ENCODE measurements at regions not wholly inside any gene's neighbourhood (a gene's known extent, or its start where the extent isn't known, plus 50 kb on each side); places are given as distances from the start of the nearest gene placed in this dataset.

GRCh38 chr4:30461218-30461617, 259.0 kb upstream of the PCDH7 start:
- WGBS (ENCODE audit: insufficient coverage) = 46% methylated on average over 3 of the region's 5 CpGs
- DNase-seq (ENCODE audit: low read depth in 4 of 6, low spot score in 6 of 6) = no peak
- no peak overlapping the region for H3K27ac ChIP-seq (ENCODE audit: low read depth, low read length)
- no peaks in the 10 kb centered on the region for H3K36me3 ChIP-seq (ENCODE audit: control insufficient read depth, insufficient read depth, low read length)
- H3K27me3 ChIP-seq (ENCODE audit: control insufficient read depth, insufficient read depth, low read length) = no peaks in the 10 kb centered on the region
- no peaks in the 10 kb centered on the region for H3K4me1 ChIP-seq (ENCODE audit: control insufficient read depth, insufficient read depth, low read length)
- no peaks in the 10 kb centered on the region for H3K9me3 ChIP-seq (ENCODE audit: control insufficient read depth, insufficient read depth, low read length)
- no peak overlapping the region for H3K4me3 ChIP-seq (ENCODE audit: low read depth, low read length)

DNA sequence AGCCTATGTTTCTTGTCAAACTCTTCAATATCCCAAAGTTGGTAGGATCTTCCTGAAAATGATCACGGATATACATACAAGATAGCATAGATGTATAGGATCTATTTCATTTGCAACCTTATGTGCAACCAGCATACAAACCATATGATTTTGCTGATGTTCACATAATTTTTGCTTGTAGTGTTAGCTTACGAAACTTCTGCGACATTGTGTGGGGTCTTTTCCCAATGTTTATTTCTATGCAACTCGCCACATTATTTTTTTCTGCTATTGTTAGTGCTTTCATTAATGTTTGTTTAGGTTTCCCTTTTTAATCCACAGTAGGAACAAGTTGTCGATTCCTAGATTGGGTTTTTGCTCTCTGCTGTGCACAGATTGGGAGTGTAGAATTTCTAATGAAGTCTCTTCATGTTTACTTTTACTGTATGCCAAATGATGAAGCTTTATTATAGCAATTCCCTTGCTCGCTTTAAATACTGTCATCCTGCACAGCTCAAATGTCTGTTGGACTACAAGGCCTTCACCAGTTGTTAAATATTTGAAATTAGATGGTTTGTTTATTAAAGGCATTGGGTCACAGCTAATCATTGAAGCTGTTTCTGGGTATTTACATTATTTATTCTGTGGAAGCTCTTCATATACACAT, 257.6 kb upstream of the PCDH7 start:
- Histone ChIP-seq H3K4me3 (ENCODE audit: low read depth, low read length) (no peak overlapping the region), H3K4me1 (ENCODE audit: control insufficient read depth, insufficient read depth, low read length) (no peaks in the 10 kb centered on the region), H3K36me3 (ENCODE audit: control insufficient read depth, insufficient read depth, low read length) (no peaks in the 10 kb centered on the region), H3K27ac (ENCODE audit: low read depth, low read length) (no peak overlapping the region), H3K9me3 (ENCODE audit: control insufficient read depth, insufficient read depth, low read length) (no peaks in the 10 kb centered on the region), H3K27me3 (ENCODE audit: control insufficient read depth, insufficient read depth, low read length) (no peaks in the 10 kb centered on the region)
- WGBS (ENCODE audit: insufficient coverage) = no CpG with 5 or more reads among the region's 6 CpGs
- no peak for DNase-seq (ENCODE audit: low read depth in 4 of 6, low spot score in 6 of 6)

DNA sequence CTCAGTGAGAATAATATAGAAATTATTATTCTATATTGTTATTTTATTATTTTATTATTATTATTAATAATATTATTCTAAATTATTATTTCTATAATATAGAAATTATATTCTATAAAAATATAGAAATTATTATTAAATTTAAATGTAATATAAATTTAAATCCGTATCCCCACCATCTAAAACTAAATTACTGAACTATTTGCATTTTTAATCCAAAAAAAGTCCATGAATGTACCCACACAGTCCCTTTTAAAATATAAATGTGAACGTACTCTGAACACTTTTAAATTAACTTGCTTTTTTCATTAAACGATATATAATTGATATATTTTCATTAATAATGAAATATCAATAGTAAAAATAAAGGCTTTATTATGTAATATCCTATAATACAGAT, 248.3 kb upstream of the PCDH7 start:
- no peak for DNase-seq (ENCODE audit: low read depth in 4 of 6, low spot score in 6 of 6)
- no CpG with 5 or more reads among the region's 3 CpGs for WGBS (ENCODE audit: insufficient coverage)
- H3K27me3 ChIP-seq (ENCODE audit: control insufficient read depth, insufficient read depth, low read length) = no peaks in the 10 kb centered on the region
- no peaks in the 10 kb centered on the region for H3K4me1 ChIP-seq (ENCODE audit: control insufficient read depth, insufficient read depth, low read length)
- H3K4me3 ChIP-seq (ENCODE audit: low read depth, low read length) = no peak overlapping the region
- no peaks in the 10 kb centered on the region for H3K9me3 ChIP-seq (ENCODE audit: control insufficient read depth, insufficient read depth, low read length)
- H3K36me3 ChIP-seq (ENCODE audit: control insufficient read depth, insufficient read depth, low read length) = no peaks in the 10 kb centered on the region
- H3K27ac ChIP-seq (ENCODE audit: low read depth, low read length) = no peak overlapping the region

- no peaks in the 10 kb centered on the region for H3K9me3 ChIP-seq (ENCODE audit: control insufficient read depth, insufficient read depth, low read length)
- H3K27me3 ChIP-seq (ENCODE audit: control insufficient read depth, insufficient read depth, low read length) = no peaks in the 10 kb centered on the region
- no CpG with 5 or more reads among the region's 2 CpGs for WGBS (ENCODE audit: insufficient coverage)
- H3K4me1 ChIP-seq (ENCODE audit: control insufficient read depth, insufficient read depth, low read length) = no peaks in the 10 kb centered on the region
- no peaks in the 10 kb centered on the region for H3K36me3 ChIP-seq (ENCODE audit: control insufficient read depth, insufficient read depth, low read length)
- no peak for DNase-seq (ENCODE audit: low read depth in 4 of 6, low spot score in 6 of 6)
- no peak overlapping the region for H3K27ac ChIP-seq (ENCODE audit: low read depth, low read length)
- no peak overlapping the region for H3K4me3 ChIP-seq (ENCODE audit: low read depth, low read length)
Measured at GRCh38 chr4:30473225-30473624, 246.9 kb upstream of the PCDH7 start.

- DNase-seq (ENCODE audit: low read depth in 4 of 6, low spot score in 6 of 6) = no peak
- no CpG with 5 or more reads among the region's 3 CpGs for WGBS (ENCODE audit: insufficient coverage)
- Histone ChIP-seq H3K27me3 (ENCODE audit: control insufficient read depth, insufficient read depth, low read length) (no peaks in the 10 kb centered on the region), H3K36me3 (ENCODE audit: control insufficient read depth, insufficient read depth, low read length) (no peaks in the 10 kb centered on the region), H3K27ac (ENCODE audit: low read depth, low read length) (no peak overlapping the region), H3K9me3 (ENCODE audit: control insufficient read depth, insufficient read depth, low read length) (no peaks in the 10 kb centered on the region), H3K4me1 (ENCODE audit: control insufficient read depth, insufficient read depth, low read length) (no peaks in the 10 kb centered on the region), H3K4me3 (ENCODE audit: low read depth, low read length) (no peak overlapping the region)
Measured at GRCh38 chr4:30495251-30495650, 224.9 kb upstream of the PCDH7 start.

DNA sequence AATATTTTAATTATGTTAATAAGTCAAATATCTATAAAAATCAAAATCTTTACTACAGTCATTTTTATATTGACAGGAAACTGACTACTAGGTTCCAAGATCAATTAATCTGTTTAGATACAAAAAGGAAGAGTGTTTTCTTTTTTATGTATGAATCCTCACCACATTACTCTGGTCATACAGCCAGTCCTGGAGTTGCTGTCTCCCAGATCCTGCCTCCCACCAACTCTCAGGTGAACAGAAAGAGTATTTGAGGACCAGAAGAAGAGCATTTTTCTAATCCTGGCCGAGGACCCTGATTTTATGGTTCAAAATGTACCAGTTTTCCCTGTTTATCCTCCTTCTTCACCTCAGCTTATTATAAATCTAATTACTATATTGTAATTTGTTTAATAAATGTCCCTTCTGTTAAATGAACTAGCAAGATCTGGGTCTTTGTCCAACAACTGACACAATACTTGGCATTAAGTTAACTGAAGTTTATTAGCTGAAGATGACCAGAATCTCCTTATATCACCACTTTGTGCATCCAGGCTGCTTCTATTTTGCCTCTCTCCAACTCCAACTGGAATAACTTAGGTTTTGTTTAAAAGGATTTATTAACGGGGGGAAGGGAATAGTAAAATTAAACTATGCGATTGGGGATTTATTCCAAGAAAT, 224.4 kb upstream of the PCDH7 start:
- H3K9me3 ChIP-seq (ENCODE audit: control insufficient read depth, insufficient read depth, low read length) = no peaks in the 10 kb centered on the region
- H3K27ac ChIP-seq (ENCODE audit: low read depth, low read length) = no peak overlapping the region
- WGBS (ENCODE audit: insufficient coverage) = no CpG with 5 or more reads among the region's 3 CpGs
- H3K4me1 ChIP-seq (ENCODE audit: control insufficient read depth, insufficient read depth, low read length) = no peaks in the 10 kb centered on the region
- DNase-seq (ENCODE audit: low read depth in 4 of 6, low spot score in 6 of 6) = no peak
- no peak overlapping the region for H3K4me3 ChIP-seq (ENCODE audit: low read depth, low read length)
- H3K27me3 ChIP-seq (ENCODE audit: control insufficient read depth, insufficient read depth, low read length) = no peaks in the 10 kb centered on the region
- H3K36me3 ChIP-seq (ENCODE audit: control insufficient read depth, insufficient read depth, low read length) = no peaks in the 10 kb centered on the region

DNA sequence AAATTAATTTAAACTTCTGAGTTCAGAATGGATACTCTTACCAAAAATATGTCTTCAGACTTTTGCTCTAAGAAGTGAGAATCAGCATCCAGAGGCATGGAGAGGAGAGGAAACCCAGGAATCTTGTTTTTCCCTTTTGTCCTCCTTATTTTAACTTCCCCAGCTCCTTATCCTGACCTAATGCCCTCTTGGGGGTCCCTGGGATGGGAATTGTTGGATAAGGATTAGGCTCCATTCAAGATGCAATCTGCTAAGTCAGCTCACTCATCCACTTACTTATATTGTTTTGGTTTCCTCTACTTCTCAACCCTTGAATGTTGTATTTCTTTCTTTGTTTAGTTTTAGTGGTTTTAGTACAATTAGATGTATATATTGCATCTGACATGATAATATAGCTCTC, 208.4 kb upstream of the PCDH7 start:
- no peak for DNase-seq (ENCODE audit: low read depth in 4 of 6, low spot score in 6 of 6)

DNA sequence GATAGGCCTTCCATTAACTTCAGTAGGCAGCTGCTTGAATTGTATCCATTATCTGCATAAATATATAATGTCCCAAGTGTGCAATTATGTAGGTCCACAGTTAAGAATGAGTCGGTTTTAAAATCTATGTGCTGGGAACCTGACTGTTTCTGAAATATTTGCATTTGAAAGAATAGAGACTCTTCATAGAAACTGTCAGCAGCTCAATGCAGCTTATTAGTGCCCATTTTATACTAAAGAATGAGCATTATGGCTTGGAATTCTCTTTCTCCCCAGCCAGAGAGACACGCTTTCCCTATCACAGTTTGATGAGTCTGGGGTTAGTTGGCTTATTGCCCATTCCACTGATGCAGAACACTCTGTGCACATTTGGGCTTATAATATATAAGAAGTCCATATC, 202.0 kb upstream of the PCDH7 start:
- peak in 2 of 6 donors; percentile 8 to 9 for DNase-seq (ENCODE audit: low read depth in 4 of 6, low spot score in 6 of 6)
- Histone ChIP-seq H3K9me3 (ENCODE audit: control insufficient read depth, insufficient read depth, low read length) (peaks cover 2% of the 10 kb centered on the region), H3K27ac (ENCODE audit: low read depth, low read length) (no peak overlapping the region), H3K36me3 (ENCODE audit: control insufficient read depth, insufficient read depth, low read length) (no peaks in the 10 kb centered on the region), H3K27me3 (ENCODE audit: control insufficient read depth, insufficient read depth, low read length) (no peaks in the 10 kb centered on the region), H3K4me3 (ENCODE audit: low read depth, low read length) (no peak overlapping the region), H3K4me1 (ENCODE audit: control insufficient read depth, insufficient read depth, low read length) (no peaks in the 10 kb centered on the region)
- no CpG with 5 or more reads among the region's 2 CpGs for WGBS (ENCODE audit: insufficient coverage)

More for the DNA sequence above, 208.4 kb upstream of the PCDH7 start:
- Histone ChIP-seq H3K9me3 (ENCODE audit: control insufficient read depth, insufficient read depth, low read length) (peaks cover 1% of the 10 kb centered on the region), H3K36me3 (ENCODE audit: control insufficient read depth, insufficient read depth, low read length) (no peaks in the 10 kb centered on the region), H3K27me3 (ENCODE audit: control insufficient read depth, insufficient read depth, low read length) (no peaks in the 10 kb centered on the region), H3K27ac (ENCODE audit: low read depth, low read length) (no peak overlapping the region), H3K4me3 (ENCODE audit: low read depth, low read length) (no peak overlapping the region), H3K4me1 (ENCODE audit: control insufficient read depth, insufficient read depth, low read length) (no peaks in the 10 kb centered on the region)

DNA sequence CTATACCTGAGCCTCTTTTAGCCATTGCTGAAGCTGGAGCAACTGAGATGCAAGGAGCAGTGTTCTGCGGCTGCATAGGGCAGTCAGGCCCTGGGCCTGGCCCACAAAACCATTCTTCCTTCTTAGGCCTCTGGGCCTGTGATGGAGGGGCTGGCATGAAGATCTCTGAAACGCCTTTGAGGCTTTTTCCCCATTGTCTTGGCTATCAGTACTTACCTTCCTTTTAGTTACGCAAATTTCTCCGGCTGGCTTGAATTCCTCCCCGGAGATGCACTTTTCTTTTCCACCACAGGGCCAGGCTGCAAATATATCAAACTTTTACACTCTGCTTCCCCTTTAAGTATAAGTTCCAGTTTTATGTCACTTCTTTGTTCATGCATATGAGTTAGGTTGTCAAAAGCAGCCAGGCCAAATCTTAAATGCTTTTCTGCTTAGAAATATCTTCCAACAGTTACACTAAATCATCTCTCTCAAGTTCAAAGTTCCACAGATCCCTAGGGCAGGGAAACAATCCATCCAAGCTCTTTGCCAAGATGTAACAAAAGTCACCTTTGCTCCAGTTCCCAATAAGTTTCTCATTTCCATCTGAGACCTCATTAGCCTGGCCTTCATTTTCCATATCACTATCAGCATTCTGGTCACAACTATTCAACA, 194.4 kb upstream of the PCDH7 start:
- Histone ChIP-seq H3K4me1 (ENCODE audit: control insufficient read depth, insufficient read depth, low read length) (no peaks in the 10 kb centered on the region), H3K9me3 (ENCODE audit: control insufficient read depth, insufficient read depth, low read length) (no peaks in the 10 kb centered on the region), H3K4me3 (ENCODE audit: low read depth, low read length) (no peak overlapping the region), H3K27ac (ENCODE audit: low read depth, low read length) (no peak overlapping the region), H3K36me3 (ENCODE audit: control insufficient read depth, insufficient read depth, low read length) (no peaks in the 10 kb centered on the region), H3K27me3 (ENCODE audit: control insufficient read depth, insufficient read depth, low read length) (no peaks in the 10 kb centered on the region)
- DNase-seq (ENCODE audit: low read depth in 4 of 6, low spot score in 6 of 6) = no peak
- WGBS (ENCODE audit: insufficient coverage) = 98% methylated on average over 4 of the region's 5 CpGs

DNA sequence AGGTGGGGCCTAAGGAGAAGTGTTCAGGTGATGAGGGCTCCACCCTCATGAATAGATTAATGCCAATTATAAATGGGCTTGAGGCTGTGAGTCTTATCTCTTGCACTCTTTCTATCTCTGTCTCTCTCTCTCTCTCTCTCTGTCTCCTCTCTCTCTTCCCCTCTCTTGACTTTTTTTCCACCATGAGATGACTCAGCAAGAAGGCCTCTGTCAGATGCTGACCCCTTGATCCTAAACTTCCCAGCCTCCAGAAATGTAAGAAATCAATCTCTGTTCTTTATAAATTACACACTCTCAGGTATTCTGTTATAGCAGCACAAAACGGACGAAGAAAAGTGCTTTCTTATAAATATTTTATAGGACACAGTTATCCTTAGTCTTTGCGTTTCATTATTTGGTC, 184.9 kb upstream of the PCDH7 start:
- WGBS (ENCODE audit: insufficient coverage) = no CpG with 5 or more reads among the region's 3 CpGs
- no peaks in the 10 kb centered on the region for H3K4me1 ChIP-seq (ENCODE audit: control insufficient read depth, insufficient read depth, low read length)

More for the DNA sequence above, 184.9 kb upstream of the PCDH7 start:
- Histone ChIP-seq H3K9me3 (ENCODE audit: control insufficient read depth, insufficient read depth, low read length) (no peaks in the 10 kb centered on the region), H3K36me3 (ENCODE audit: control insufficient read depth, insufficient read depth, low read length) (no peaks in the 10 kb centered on the region), H3K27ac (ENCODE audit: low read depth, low read length) (no peak overlapping the region), H3K4me3 (ENCODE audit: low read depth, low read length) (no peak overlapping the region), H3K27me3 (ENCODE audit: control insufficient read depth, insufficient read depth, low read length) (no peaks in the 10 kb centered on the region)
- no peak for DNase-seq (ENCODE audit: low read depth in 4 of 6, low spot score in 6 of 6)
